Stromal cell of bone marrow (primary cell): ENCODE measurements at regions not wholly inside any gene's neighbourhood (a gene's known extent, or its start where the extent isn't known, plus 50 kb on each side); places are given as distances from the start of the nearest gene placed in this dataset.
"Not testable (repeated sequence)": the region's sequence is repeated elsewhere in the genome, so short reads cannot be mapped to it uniquely, and the experiment has no call there.

ENCODE experiments used
- DNase-seq: peaks from one replicate; pipeline ENCODE4 v3.0.0-alpha.2; 2012; ENCODE audit warnings: low read depth

- DNase-seq = no peak
Observed at GRCh38 chr2:150101947-150102346, 385.5 kb downstream of the RND3 start.

DNA sequence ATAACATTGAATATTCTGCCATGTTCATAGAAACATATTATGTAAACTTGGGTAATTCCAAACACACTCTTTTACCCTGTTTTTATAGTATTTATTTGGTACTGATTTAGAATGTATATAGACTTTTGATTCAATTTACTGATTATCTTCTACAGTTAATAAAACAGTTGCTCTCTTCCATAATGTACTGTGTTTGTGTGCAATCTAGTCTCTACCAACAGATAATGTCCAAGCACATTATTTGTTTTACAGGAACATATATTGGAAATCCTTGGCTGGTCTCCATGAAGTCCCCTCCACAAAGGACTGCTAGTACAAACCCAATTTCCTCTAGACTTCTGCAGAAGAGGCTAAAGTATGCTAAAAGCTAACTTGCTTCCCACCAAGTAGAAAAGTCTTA, 386.6 kb downstream of the RND3 start:
- DNase-seq = no peak

DNA sequence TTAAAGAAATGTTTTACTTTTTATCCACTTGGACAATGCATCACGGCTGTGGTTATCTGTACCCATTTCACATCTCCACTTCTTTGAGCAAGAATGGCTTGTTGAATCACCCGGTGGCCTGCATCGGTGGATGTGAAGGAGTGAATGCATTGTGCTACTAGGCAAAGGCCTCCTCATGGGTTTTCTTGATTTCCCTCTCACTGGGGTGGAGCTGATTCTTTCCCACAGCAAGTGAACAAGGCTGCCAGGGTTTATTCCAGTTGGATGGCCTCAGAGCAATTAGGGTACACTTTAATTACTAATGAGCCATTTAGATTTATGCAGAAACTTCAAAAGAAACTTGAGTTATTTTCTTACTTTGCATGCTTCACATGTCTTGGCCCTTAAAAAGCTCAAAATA, 387.1 kb downstream of the RND3 start:
- DNase-seq = no peak

DNA sequence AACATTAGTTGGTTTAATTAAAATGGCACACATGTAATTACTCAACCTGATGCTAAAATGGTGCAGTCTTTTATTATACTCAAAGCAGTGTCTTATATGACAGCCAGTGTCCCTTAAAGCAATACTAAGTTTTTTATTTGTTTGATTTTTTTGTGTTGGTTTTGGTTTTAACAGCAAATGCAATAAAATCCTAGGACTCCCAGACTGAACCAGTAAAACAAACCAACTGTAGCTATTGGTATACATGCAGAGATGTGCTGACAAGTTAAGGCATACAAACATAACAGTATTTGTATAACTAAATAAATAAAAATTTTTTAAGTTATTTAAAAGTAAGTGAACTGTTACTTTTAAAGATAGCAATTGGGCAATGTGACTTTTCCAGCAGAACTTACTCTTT, 387.7 kb downstream of the RND3 start:
- no peak for DNase-seq

DNA sequence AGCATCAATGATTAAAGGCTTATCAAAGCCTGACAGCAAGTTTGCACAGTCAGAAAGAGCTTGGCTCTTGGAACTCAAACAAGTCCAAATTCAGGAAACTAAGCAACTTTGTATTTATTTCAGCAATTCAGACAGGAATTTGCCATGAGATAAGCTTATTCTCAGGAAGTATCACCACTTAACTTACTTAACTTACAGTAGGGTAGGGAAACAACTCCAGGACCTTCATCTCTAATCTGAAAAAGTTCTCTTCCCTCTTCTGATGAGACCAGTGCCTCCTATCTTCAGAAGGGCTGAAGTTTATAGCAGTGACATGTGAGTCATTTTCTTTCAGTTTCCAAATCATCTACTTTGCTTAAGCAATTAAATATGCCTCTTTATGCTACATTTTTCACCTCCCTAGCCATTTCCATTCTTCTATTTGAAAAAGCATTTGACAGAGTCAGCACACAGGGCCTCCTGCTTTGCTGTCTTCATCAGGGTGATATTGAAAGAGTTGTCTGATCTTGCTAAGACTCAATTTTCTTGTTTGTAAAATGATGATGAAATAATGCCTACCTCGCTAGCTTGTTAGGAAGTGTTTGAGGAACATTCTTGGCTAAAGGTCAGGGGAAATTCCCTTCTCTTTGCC, 389.5 kb downstream of the RND3 start:
- DNase-seq = no peak

- no peak for DNase-seq
Observed at GRCh38 chr2:150097402-150097801, 390.1 kb downstream of the RND3 start.

- DNase-seq = no peak
Observed at GRCh38 chr2:150095361-150096095, 391.9 kb downstream of the RND3 start.

DNA sequence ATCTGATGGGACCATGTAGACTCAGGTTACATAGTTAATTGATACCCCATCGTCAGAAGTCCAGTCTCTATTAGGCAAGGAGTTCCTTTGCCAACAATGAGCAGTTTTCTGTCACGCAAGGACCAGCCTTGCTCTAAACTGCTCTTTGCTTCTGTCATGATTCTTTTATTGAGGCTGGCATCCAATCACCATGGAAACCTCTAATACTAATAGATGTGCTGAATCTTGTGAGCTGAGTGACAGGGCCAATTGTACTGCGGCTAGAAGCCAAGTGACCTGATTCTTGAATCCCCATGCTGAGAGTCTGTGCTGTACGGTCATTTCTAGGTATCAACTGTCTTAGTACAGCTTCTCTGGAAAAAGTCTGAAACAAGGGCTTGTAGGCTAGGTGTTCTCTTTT, 395.6 kb downstream of the RND3 start:
- DNase-seq = no peak

- no peak for DNase-seq
Observed at GRCh38 chr2:150090031-150090430, 397.4 kb downstream of the RND3 start.

GRCh38 chr2:150088538-150088937, 398.9 kb downstream of the RND3 start:
- DNase-seq = no peak

GRCh38 chr2:150085478-150085877, 402.0 kb downstream of the RND3 start:
- DNase-seq = no peak

DNA sequence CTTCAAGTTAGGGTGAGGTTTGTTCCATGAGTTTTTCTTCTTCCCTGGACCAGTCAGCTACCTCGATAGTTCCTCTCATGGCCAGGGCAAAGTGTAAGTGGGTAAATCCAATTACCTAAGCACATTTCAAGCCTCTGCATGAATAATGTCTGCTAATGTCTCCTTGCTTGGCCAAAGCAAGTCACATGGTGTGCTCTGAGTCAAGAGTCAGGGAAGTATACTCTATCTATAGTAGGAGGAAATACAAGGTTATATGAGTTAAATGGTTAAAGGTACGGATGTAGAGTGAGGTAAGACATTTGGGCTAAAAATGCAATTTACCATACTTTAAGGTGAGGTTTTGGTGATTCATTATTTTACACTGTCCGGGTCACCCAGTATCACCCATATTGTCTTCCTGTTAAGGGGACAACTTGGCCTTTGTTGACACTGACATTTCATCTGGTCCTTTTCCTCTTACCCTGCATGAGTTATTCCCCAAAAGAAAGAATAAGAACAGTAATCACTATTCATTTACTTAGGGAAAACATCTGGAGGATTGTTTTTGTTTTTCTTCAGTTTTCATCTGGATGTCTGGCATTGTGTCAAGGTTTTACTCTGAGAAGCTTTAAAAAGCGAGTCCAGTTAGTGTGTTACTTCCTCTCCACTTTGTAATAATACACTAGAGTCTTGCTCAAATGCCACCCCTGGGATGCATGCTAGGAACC, 405.5 kb downstream of the RND3 start:
- DNase-seq = no peak

DNA sequence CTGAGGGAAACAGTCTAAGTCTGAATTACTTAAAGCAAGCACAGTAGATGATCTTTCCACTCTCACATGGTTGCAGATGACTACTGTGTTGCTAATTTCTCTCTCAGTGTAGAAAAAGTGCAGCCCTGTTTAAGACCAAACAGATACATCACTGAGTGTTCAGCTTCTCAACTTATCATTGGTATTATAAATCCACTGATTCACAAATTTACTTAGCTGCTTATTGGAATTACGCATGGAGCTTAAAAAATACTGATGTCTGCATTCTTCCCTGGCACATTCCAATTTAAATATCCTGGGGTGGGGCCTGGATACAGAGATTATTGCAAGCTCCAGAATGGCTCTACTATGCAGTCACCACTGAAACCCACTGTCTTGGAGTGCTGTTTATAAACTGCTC, 411.2 kb downstream of the RND3 start:
- DNase-seq = peak; percentile 44

GRCh38 chr2:150075831-150076230, 411.6 kb downstream of the RND3 start:
- DNase-seq = peak; percentile 38

DNA sequence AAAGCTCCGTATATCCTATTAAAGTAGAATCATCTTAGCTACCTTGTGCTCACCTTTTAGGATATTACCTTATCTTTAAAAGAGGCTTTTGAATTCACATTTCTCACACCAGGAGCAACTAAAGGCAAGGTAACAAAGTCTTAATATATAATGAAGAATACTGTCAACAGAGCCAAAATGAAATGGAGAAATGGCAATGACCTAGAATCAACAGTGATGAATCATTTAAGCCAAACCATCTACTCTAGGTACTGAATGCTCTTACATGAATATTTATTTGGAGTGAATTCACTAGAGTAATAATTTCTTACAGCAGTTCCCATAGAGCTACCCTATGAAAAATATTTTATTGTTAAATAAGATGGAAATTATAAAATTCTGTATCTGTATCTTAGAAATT, 421.0 kb downstream of the RND3 start:
- no peak for DNase-seq

GRCh38 chr2:150063931-150064548, 423.4 kb downstream of the RND3 start:
- DNase-seq = no peak

- DNase-seq = peak; percentile 19
Observed at GRCh38 chr2:150063432-150063889, 424.0 kb downstream of the RND3 start.

GRCh38 chr2:150062416-150062815, 425.1 kb downstream of the RND3 start:
- DNase-seq = peak; percentile 54

DNA sequence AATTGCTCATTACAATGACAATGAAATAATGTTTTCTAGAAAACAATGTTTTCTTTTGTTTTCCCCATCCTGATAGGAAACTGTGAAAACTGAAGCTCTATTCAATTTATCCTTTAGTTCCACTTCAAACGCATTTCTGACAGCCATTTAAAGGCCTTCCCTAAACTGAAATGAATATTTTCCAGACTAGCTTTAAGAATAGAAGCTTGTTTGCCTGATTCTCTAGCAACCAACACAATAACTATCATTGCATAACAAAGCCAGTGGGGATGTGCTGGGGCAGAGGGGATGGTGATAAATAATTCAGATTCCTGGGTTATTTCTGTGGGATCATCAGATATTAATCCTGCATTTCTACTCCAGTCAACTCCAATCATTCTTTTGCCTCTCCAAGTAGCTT, 427.1 kb downstream of the RND3 start:
- no peak for DNase-seq

DNA sequence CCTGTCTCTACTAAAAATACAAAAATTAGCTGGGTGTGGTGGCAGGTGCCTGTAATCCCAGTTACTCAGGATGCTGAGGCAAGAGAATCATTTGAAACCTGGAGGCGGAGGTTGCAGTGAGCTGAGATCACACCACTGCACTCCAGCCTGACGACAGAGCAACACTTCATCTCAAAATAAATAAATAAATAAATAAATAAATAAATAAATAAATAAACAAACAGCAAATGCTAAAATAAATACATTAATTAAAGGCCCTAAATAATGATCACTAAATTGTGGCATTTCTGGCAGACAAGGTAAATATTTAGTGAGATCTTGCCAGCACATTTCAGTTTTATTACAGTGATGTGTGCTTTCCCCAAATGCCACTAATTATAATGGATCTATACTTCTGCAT, 427.8 kb downstream of the RND3 start:
- not testable (repeated sequence) for DNase-seq

GRCh38 chr2:150052457-150052856, 435.0 kb downstream of the RND3 start:
- no peak for DNase-seq

GRCh38 chr2:150051004-150051403, 436.5 kb downstream of the RND3 start:
- no peak for DNase-seq

DNA sequence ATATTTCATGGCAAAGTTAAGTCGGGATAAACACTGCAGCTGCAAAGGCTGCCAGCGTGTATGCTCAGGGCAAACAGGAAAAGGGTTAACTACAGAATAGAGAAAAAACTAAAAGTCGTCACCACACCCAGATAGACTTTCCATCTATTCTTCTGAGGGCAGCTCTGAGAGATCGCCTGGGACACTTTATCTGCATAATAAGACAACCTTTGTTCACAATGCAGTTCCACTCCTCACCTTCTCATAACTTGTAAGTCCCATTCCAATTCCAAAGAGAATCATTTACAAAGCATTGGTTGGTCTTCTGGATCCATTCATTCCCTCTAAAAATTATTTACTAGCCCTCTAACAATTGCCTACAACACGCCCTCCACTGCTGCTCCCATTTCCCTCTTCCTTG, 437.4 kb downstream of the RND3 start:
- no peak for DNase-seq
